OCI-LY1 (cell line): ENCODE measurements at regions not wholly inside any gene's neighbourhood (a gene's known extent, or its start where the extent isn't known, plus 50 kb on each side); places are given as distances from the start of the nearest gene placed in this dataset.

Experiments used
- H2AFZ ChIP-seq: fragments of 200-600 bp; sonication (generic), shearing (Covaris generic); 2 replicates; pipeline ENCODE4 v1.6.0; 2014; ENCODE audit warnings: antibody characterized with exemption, mild to moderate bottlenecking, low read length
- H3F3A ChIP-seq: fragments of 200-600 bp; sonication (generic), shearing (Covaris generic); 2 replicates; pipeline ENCODE4 v1.6.0; 2014; ENCODE audit warnings: mild to moderate bottlenecking, antibody characterized with exemption, low read length, moderate library complexity; ENCODE audit not compliant: insufficient read depth
- H3K27ac ChIP-seq: fragments of 200-600 bp; sonication (generic); 2 replicates; pipeline ENCODE4 v1.5.1; 2014; ENCODE audit warnings: low read length, mixed run types, mild to moderate bottlenecking, low read depth; ENCODE audit not compliant: poor library complexity, severe bottlenecking
- H3K27me3 ChIP-seq: fragments of 200-600 bp; sonication (generic); 2 replicates; pipeline ENCODE4 v1.6.0; 2014; ENCODE audit warnings: antibody characterized with exemption, mild to moderate bottlenecking, low read length, moderate library complexity; ENCODE audit not compliant: insufficient read depth
- H3K36me3 ChIP-seq: fragments of 200-600 bp; sonication (generic); 2 replicates; pipeline ENCODE4 v1.6.1; 2014; ENCODE audit warnings: mild to moderate bottlenecking, antibody characterized with exemption, low read length, moderate library complexity, mixed read lengths; ENCODE audit not compliant: insufficient read depth
- H3K4me1 ChIP-seq: fragments of 200-600 bp; sonication (generic); 2 replicates; pipeline ENCODE4 v1.5.1; 2014; ENCODE audit warnings: mild to moderate bottlenecking, low read length, moderate library complexity; ENCODE audit not compliant: insufficient read depth, severe bottlenecking
- H3K4me2 ChIP-seq: fragments of 200-600 bp; sonication (generic), shearing (Covaris generic); 2 replicates; pipeline ENCODE4 v1.6.1; 2014; ENCODE audit warnings: low read length
- H3K4me3 ChIP-seq: fragments of 200-600 bp; sonication (generic); 2 replicates; pipeline ENCODE4 v1.5.1; 2014; ENCODE audit warnings: low read length, low read depth, mild to moderate bottlenecking, mixed read lengths; ENCODE audit not compliant: poor library complexity, severe bottlenecking
- H3K79me2 ChIP-seq: fragments of 200-600 bp; shearing (Covaris generic); 2 replicates; pipeline ENCODE4 v1.6.1; 2016; ENCODE audit warnings: mixed run types, low read length, mixed read lengths; ENCODE audit not compliant: insufficient read depth
- H3K9ac ChIP-seq: fragments of 200-600 bp; sonication (generic), shearing (Covaris generic); 2 replicates; pipeline ENCODE4 v1.6.1; 2014; ENCODE audit warnings: mild to moderate bottlenecking, low read length, mixed read lengths
- H3K9me2 ChIP-seq: fragments of 200-600 bp; sonication (generic), shearing (Covaris generic); 2 replicates; pipeline ENCODE4 v1.6.1; 2014; ENCODE audit warnings: low read depth, mild to moderate bottlenecking, low read length, mixed read lengths
- H3K9me3 ChIP-seq: fragments of 200-600 bp; shearing (Covaris generic); 2 replicates; pipeline ENCODE4 v1.6.1; 2014; ENCODE audit warnings: low read length, mixed read lengths
- H4K20me1 ChIP-seq: fragments of 200-600 bp; sonication (generic), shearing (Covaris generic); 2 replicates; pipeline ENCODE4 v1.6.0; 2016; ENCODE audit warnings: mild to moderate bottlenecking, low read length; ENCODE audit not compliant: insufficient read depth
- CTCF ChIP-seq: fragments of 200-600 bp; sonication (generic), shearing (Covaris generic); IDR thresholded peaks from 2 replicates; pipeline ENCODE4 v1.5.1; 2017; ENCODE audit warnings: mild to moderate bottlenecking, antibody characterized with exemption, low read length, moderate library complexity, mixed read lengths
- EZH2 ChIP-seq: fragments of 200-600 bp; sonication (generic), shearing (Covaris generic); IDR thresholded peaks from 2 replicates; pipeline ENCODE4 v1.8.0; 2017; ENCODE audit warnings: borderline replicate concordance, mixed run types, mild to moderate bottlenecking, antibody characterized with exemption, low read length, moderate library complexity, mixed read lengths

GRCh38 chr17:79353548-79353947, 257.3 kb downstream of the RBFOX3 start:
- Histone ChIP-seq H3K79me2 (no peaks in the 10 kb centered on the region), H3K4me1 (no peaks in the 10 kb centered on the region), H3K4me2 (no peak overlapping the region), H2AFZ (no peak overlapping the region), H3K9me3 (peaks cover 7% of the 10 kb centered on the region; the same call in 1 of the 2 replicates), H3K9ac (no peak overlapping the region), H4K20me1 (no peaks in the 10 kb centered on the region), H3K36me3 (no peaks in the 10 kb centered on the region), H3K9me2 (no peaks in the 10 kb centered on the region), H3K27ac (no peak overlapping the region), H3K4me3 (no peak overlapping the region), H3K27me3 (peaks cover 12% of the 10 kb centered on the region; the same call in 1 of the 2 replicates), H3F3A (no peaks in the 10 kb centered on the region)
- TF ChIP-seq EZH2 (no peak), CTCF (no peak)

GRCh38 chr17:79353016-79353415, 257.8 kb downstream of the RBFOX3 start:
- H3F3A ChIP-seq: no peaks in the 10 kb centered on the region
- TF ChIP-seq EZH2 (no peak), CTCF (no peak)
- no peaks in the 10 kb centered on the region for H4K20me1 ChIP-seq
- H3K9me3 ChIP-seq: peaks cover 7% of the 10 kb centered on the region; the same call in 1 of the 2 replicates
- no peak overlapping the region for H2AFZ ChIP-seq
- peaks cover 12% of the 10 kb centered on the region; the same call in 1 of the 2 replicates for H3K27me3 ChIP-seq
- no peaks in the 10 kb centered on the region for H3K36me3 ChIP-seq
- H3K4me2 ChIP-seq: no peak overlapping the region
- no peak overlapping the region for H3K9ac ChIP-seq
- H3K79me2 ChIP-seq: no peaks in the 10 kb centered on the region
- H3K4me3 ChIP-seq: no peak overlapping the region
- no peak overlapping the region for H3K27ac ChIP-seq
- no peaks in the 10 kb centered on the region for H3K9me2 ChIP-seq
- no peaks in the 10 kb centered on the region for H3K4me1 ChIP-seq

GRCh38 chr17:79350533-79350932, 260.3 kb downstream of the RBFOX3 start:
- Histone ChIP-seq H3K27me3 (peaks cover 12% of the 10 kb centered on the region; the same call in 1 of the 2 replicates), H3K9ac (no peak overlapping the region), H3F3A (no peaks in the 10 kb centered on the region), H3K79me2 (no peaks in the 10 kb centered on the region), H4K20me1 (no peaks in the 10 kb centered on the region), H3K9me3 (peaks cover 10% of the 10 kb centered on the region; the same call in 1 of the 2 replicates), H3K27ac (no peak overlapping the region), H2AFZ (no peak overlapping the region), H3K4me1 (no peaks in the 10 kb centered on the region), H3K4me3 (no peak overlapping the region), H3K4me2 (no peak overlapping the region), H3K9me2 (no peaks in the 10 kb centered on the region), H3K36me3 (no peaks in the 10 kb centered on the region)
- TF ChIP-seq CTCF (no peak), EZH2 (no peak)
